Epidermal melanocyte (primary cell): ENCODE measurements at regions not wholly inside any gene's neighbourhood (a gene's known extent, or its start where the extent isn't known, plus 50 kb on each side); places are given as distances from the start of the nearest gene placed in this dataset.

Source experiments
- DNase-seq: peaks from one replicate; pipeline ENCODE4 v3.0.0; 2011; ENCODE audit warnings: low spot score; ENCODE audit not compliant: insufficient read length

- DNase-seq = no peak
Measured at GRCh38 chr18:4854671-4855070, 342.4 kb downstream of the AKAIN1 start.

DNA sequence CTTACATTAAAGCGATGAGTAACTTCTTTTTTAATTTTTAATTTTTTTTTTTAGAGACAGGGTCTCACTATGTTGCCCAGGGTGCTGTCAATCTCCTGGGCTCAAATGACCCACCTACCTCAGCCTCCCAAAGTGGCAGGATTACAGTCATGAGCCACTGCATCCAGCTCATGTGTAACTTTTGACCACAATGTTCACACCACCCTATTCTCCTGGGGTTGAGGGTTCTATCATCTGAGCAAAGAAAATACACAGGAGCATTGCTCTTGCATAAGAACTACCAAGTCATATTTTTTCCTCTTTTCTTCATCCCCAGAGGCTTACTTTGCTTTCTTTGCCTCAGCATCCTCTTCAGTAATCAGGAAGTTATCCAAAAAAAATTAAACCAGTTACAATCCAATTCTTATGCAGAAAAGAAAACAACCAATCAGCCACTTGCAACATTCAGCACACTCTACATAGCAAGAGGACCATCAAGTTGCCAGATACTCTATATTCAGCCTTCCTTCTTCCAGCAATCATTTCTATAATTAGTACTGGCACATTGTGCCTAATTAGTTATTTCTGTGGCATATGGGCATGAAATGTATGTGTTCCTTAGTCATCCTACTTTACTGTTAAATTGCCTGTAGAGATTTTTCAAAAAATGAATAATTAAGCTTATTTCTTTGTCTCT, 345.6 kb downstream of the AKAIN1 start:
- no peak for DNase-seq

DNA sequence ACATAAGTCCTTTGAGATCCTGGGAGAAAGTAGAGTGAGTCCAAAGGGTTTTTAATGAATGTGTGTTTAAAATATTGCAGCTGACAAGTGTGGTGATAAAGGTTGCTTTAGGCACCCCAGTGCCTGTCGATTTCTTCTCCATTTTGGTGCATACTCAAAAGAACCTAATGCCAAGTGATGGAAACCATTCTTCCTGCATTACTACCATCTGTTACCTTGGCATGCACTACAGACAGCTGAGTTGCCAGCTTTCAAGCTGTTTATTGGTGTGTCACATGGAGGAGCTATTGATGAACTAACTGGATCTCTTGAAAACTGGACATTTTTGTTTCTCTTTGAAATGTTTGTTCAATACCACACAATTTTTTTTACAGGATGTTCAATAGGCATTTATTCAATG, 350.0 kb downstream of the AKAIN1 start:
- DNase-seq = no peak

GRCh38 chr18:4844320-4844719, 352.7 kb downstream of the AKAIN1 start:
- no peak for DNase-seq

GRCh38 chr18:4843771-4844170, 353.3 kb downstream of the AKAIN1 start:
- no peak for DNase-seq

DNA sequence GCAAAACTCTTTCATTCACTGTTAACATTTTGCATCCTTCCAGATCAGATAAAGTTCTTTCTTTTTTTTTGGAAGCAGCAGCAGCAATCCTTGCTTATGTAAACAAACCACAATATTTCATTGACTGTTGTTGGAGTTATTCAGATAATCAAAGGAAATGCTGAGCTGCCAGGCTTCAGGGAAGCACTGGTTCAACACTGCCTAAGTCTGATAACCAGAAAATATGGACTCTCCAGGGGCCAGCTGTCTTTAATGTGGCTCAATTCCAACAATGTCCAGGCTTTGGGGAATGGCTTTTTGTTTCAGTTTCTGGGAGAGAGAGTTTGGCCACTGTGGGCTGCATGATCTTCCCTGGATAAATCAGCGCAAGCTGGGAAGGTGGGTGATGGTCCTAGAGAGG, 354.3 kb downstream of the AKAIN1 start:
- DNase-seq = no peak

- DNase-seq = no peak
Measured at GRCh38 chr18:4842287-4842686, 354.8 kb downstream of the AKAIN1 start.

DNA sequence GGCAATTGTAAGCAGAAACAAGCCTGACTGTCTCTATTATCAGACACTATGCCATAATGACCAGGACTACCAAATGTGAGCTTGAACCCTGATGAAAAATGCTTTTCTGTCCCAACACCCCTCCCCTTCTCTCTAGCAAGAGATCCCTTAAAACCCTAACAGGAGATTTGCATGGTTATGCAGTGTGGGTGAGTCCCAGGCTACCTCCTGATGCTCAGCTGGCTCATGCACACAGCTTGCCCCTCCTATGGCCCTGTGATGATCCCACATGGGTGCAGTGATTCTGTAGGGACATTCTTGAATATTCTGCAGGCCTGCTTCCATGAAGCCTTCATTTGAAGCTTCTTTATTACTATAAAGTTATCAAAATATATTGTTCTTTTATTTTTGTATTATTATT, 357.4 kb downstream of the AKAIN1 start:
- no peak for DNase-seq

DNA sequence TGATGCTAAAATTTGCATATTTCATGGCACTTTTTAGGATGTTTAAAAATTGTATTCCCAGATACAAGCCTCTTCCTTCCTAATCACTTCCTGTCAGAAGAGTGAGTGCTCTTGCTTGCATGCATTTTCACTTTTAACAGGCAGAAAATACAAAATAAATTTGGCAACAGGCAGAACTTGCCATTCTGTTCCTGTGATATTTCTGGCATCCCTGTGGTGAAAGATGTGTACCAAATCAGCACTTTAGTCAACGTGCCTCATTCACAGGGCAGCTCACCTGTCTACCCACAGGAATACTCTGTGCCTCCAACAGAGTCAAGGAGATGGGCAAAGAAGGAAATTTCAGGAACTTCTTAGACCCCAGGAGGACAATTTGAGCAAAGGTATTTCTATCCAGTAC, 360.9 kb downstream of the AKAIN1 start:
- no peak for DNase-seq

DNA sequence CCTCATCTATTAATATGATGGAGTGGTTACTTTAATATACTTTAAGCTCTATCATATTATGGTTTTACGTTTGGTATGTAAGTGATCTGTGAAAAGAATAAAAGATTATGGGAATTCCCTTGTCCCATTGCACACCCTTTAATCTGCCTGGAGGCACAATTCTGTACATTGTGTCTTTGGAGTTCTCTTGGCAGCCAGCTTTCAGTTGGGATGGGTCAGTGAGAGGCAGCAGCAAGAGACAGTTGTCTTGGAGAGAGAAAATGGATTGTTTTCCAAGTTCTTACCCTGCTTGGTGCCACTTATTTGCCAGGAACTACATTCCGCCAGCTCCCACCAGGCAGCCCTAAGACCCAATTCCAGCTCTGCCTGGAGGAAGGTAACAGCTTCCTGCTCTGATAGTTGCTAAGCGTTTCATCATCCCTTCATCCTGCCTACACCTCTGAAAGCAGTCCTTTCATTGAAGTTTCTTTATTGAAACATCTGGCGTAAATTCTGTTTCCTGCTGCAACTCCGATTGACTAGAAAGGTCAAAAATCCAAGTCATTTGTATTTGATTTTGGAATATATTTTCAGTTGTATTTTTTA, 365.2 kb downstream of the AKAIN1 start:
- DNase-seq = no peak

GRCh38 chr18:4831127-4831526, 365.9 kb downstream of the AKAIN1 start:
- no peak for DNase-seq

DNA sequence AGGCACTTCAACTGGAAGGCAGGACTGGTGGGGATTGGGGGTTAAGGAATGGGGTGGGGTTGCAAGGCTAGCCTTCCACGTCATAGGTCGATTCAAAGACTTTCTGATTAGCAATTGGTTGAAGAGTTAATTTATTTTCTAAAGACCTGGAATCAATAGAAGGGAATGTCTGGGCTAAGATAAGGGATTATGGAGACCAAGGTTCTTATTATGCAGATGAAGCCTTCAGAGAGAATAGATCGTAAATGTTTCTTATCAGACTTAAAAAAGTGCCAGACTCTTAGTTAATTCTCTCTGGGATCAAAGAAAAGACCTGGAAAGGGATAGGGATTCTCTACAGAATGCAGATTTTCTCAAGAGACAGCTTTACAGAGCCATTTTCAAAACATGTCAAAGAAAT, 368.0 kb upstream of the DLGAP1 start:
- no peak for DNase-seq

DNA sequence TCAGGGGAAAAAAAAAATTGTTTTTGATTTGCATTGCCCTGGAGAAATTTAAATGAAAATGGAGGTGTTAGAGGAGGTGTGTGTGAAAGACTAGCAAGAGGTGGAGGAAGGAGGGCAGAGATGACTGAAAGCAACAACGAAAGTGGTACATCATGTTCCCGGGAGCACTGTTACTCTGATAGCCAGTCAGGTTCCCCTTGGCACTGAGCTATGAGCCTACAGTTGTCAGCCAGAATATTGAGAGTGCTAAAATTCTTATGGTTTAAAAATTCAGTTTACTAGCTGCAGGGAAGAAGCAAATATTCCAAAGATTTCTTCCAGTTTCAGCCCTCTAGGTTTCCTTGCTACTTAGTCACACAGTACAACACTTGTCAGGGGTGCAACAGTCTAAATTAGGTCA, 366.7 kb upstream of the DLGAP1 start:
- no peak for DNase-seq

DNA sequence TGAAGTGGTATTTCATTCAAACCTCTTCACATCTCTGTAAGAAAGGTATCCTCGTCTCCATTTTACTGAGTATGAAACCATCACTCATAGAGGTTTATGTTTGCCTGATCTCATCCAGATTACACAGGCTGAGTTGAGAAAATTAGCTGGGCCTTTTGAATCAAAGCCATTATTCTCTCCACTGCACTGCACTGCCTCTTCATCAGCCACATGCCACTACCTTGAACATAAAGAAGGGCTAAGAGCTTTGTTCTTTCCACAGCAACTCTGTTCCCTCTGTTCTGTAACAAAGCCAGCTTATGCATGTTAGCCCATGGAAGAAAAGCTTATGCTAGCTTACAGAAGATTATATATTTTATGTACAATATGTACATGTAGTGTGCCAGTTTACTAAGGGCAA, 362.6 kb upstream of the DLGAP1 start:
- DNase-seq = no peak

DNA sequence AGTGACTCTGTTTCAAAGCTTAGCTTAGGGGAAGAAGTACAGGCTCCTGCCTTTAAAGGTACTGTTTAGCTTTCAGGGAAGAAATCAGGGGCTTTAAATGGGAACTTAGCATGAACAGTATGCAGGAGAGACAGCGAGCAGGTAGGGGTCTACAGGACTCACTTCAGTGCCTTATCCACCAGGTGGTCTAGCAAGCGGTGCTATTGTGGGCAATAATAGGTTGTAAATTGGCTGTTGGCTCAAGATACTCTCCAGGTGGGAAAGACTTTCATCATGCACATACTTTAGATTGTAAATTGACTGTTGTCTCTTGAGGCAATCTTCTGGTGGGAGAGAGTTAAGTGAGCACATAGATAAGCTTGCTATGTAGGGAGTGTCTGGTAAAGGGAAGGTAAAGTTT, 358.6 kb upstream of the DLGAP1 start:
- DNase-seq = no peak

GRCh38 chr18:4808891-4809290, 353.8 kb upstream of the DLGAP1 start:
- DNase-seq = no peak

DNA sequence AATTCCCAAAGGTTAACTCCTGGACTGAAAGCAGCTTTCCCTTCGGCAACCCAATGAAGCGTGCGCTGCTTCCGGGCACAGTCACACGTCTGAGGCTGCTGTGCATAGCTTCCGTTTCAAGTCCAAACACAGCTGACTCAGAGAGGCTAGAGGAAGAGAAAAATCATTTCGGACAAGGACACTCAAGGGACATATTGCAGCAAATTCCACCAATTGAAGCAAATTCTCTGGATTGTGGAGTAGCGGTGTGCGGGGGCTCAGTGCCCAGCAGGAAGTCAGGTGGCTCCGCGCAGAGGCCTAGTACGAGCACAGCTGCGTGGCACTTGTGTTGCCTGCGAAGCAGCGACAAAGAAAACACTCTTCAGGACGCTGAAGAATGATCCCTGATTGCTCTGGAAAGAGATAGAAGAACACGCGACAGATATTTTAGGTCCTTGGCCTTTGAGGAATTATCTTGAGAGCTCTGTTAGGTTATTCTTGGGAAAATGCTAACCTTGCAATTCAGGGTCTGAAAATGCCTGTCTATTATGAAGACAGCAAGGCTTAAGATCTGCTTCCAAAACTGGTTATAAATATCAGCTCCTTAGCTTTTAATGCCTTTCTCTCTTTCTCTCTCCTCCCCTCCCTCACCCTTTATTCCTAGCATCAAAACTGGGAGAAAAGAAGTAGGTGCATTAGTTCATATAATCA, 352.6 kb upstream of the DLGAP1 start:
- no peak for DNase-seq

GRCh38 chr18:4806331-4806730, 351.2 kb upstream of the DLGAP1 start:
- DNase-seq = no peak

GRCh38 chr18:4802296-4802695, 347.2 kb upstream of the DLGAP1 start:
- no peak for DNase-seq

DNA sequence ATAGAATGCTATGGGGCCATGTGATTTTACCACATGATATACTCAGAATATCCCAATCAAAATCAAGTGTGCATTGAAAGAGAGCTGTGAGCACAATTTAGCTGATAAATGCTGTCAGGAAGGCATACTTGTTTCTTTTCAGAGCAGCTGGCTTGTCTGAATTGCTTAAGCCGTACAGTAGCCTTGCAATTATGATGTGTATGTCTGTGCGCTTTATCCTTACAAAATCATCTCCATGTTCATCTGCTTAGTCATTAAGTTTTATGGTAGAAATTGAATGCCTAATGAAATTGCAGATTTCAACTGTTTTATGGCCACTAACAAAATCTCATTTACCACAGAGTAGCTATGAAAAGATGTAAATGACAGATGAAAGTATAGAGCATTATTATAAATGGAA, 346.0 kb upstream of the DLGAP1 start:
- no peak for DNase-seq

DNA sequence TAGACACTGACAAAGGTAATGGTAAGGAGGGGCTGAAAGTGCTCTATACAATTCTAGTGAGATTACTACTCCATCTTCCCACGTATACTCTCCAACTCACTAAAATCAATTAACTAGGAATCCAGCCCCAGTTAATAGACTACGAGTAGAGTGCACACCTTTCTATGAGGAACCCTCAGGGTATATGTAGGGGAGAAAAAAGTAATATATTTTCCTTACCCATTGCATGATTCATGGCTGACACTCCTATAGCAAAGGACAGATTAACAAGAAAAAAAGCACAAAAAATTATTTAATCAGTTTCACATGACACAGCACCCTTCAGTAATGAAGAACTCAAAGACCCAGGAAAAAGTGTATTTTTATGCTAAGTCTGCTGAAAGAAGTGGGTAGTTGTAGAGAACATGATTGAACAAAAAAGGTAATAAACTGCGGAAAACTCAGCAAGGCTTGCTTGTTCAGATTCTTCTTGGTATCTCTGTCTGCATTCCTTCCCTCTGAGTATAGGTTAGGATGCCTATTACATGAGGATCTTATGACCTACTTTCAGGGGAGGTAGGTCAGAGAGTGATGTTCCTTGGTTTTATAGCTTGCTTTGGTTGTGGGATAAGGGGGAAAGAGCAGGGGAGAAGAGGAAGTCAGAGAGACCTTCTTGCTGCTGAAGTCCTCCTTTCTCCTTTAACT, 342.0 kb upstream of the DLGAP1 start:
- DNase-seq = no peak

DNA sequence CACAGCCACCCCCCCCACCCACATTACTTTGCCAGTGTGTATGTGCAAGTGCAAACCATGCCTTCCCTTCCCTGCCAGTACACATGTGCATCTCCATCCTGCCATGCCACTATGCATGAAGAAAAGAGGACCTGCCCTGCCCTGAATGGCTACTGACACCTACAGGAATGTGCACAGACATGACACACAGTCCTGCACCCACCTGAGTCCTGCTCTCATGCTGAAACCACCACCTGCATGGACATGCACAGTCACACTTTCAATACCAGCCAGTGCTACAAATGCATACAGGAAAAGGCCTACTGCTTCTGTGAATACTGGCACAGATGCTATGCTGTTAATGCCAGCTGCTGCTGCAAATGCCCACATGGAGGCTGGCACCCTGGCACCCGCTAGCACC, 334.4 kb upstream of the DLGAP1 start:
- DNase-seq = no peak
